ENCODE measurements at regions not wholly inside any gene's neighbourhood (a gene's known extent, or its start where the extent isn't known, plus 50 kb on each side); places are given as distances from the start of the nearest gene placed in this dataset.
A peak's percentile ranks its signal among the peaks of the same experiment; 100 is the strongest.

GRCh38 chr10:20596065-20596755 is 300.9 kb downstream of the NEBL start:
- peak; percentile 1 for DNase-seq
- Histone ChIP-seq H4K91ac (ENCODE audit: insufficient read depth, low read depth, low read length) (no peak overlapping the region), H2AK5ac (ENCODE audit: low read depth, low read length) (no peak overlapping the region), H3K4ac (ENCODE audit: low read depth, low read length) (no peak overlapping the region), H2AK9ac (replicated peaks; ENCODE audit: low read depth, low read length, poor library complexity) (no peak overlapping the region), H2AFZ (replicated peaks; ENCODE audit: low read length, poor library complexity) (no peak overlapping the region), H3K4me3 (ENCODE audit: insufficient read depth, low read depth, low read length) (no peak overlapping the region), H4K20me1 (ENCODE audit: insufficient read depth, low read length) (no peaks in the 10 kb centered on the region), H3K36me3 (ENCODE audit: control insufficient read depth, insufficient read depth, low read length) (no peaks in the 10 kb centered on the region), H3K9ac (ENCODE audit: low read depth, low read length) (no peak overlapping the region), H2BK15ac (ENCODE audit: low read depth, low read length) (no peak overlapping the region), H4K5ac (ENCODE audit: low read depth, low read length) (no peak overlapping the region), H2BK20ac (ENCODE audit: low read depth, low read length) (no peak overlapping the region), H4K8ac (ENCODE audit: low read depth in 2 of 2, low read length in 2 of 2) (no peak overlapping the region), H3K79me1 (ENCODE audit: low read depth in 1 of 2, low read length in 2 of 2) (no peaks in the 10 kb centered on the region), H3K23ac (ENCODE audit: low read depth, low read length) (no peak overlapping the region), H2BK120ac (ENCODE audit: low read depth, low read length) (no peak overlapping the region), H3K27ac (ENCODE audit: insufficient read depth, low read length) (no peak overlapping the region), H3K56ac (ENCODE audit: extremely low read depth, insufficient read depth, low read length) (no peak overlapping the region), H3K27me3 (ENCODE audit: control insufficient read depth, insufficient read depth, low read length) (no peaks in the 10 kb centered on the region), H3K4me1 (ENCODE audit: control insufficient read depth, insufficient read depth, low read length) (no peaks in the 10 kb centered on the region), H3K9me1 (ENCODE audit: insufficient read depth, low read length) (no peaks in the 10 kb centered on the region), H3K9me3 (ENCODE audit: control insufficient read depth, insufficient read depth, low read length) (no peaks in the 10 kb centered on the region), H3K14ac (replicated peaks; ENCODE audit: low read depth, low read length) (no peak overlapping the region), H2BK5ac (ENCODE audit: low read depth, low read length, poor library complexity, severe bottlenecking) (no peak overlapping the region), H3K18ac (ENCODE audit: low read depth, low read length) (no peak overlapping the region), H3K4me2 (ENCODE audit: low read depth, low read length) (no peak overlapping the region)
- in situ Hi-C loops (cut with MboI; ENCODE audit: low sequenced_read_pairs) = no loop called here
- ChIA-PET POLR2A (ENCODE audit: unreplicated experiment) (no interaction called here), CTCF (no interaction called here)
- no TSS peak for BruUV-seq (replicated peaks)
- intact Hi-C loops (cut with micrococcal nuclease) = no loop called here
- no CpG with 5 or more reads among the region's 1 CpG for WGBS, 2 experiments (ENCODE audit: extremely low coverage in 2 of 2, insufficient read length in 1 of 2)
- no peak for ATAC-seq (ENCODE audit: low read depth)
- no peak for TF ChIP-seq ELK1 (IDR thresholded peaks at IDR 0.05; ENCODE audit: borderline replicate concordance, low read depth, low read length)
- TF ChIP-seq, protein P1, sequence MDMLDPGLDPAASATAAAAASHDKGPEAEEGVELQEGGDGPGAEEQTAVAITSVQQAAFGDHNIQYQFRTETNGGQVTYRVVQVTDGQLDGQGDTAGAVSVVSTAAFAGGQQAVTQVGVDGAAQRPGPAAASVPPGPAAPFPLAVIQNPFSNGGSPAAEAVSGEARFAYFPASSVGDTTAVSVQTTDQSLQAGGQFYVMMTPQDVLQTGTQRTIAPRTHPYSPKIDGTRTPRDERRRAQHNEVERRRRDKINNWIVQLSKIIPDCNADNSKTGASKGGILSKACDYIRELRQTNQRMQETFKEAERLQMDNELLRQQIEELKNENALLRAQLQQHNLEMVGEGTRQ (IDR thresholded peaks at IDR 0.05; ENCODE audit: low read depth, low read length) = no peak
- no peak for TF ChIP-seq MXI1 (IDR thresholded peaks at IDR 0.05; ENCODE audit: borderline replicate concordance, low read depth, low read length)
- TF ChIP-seq, protein P2, sequence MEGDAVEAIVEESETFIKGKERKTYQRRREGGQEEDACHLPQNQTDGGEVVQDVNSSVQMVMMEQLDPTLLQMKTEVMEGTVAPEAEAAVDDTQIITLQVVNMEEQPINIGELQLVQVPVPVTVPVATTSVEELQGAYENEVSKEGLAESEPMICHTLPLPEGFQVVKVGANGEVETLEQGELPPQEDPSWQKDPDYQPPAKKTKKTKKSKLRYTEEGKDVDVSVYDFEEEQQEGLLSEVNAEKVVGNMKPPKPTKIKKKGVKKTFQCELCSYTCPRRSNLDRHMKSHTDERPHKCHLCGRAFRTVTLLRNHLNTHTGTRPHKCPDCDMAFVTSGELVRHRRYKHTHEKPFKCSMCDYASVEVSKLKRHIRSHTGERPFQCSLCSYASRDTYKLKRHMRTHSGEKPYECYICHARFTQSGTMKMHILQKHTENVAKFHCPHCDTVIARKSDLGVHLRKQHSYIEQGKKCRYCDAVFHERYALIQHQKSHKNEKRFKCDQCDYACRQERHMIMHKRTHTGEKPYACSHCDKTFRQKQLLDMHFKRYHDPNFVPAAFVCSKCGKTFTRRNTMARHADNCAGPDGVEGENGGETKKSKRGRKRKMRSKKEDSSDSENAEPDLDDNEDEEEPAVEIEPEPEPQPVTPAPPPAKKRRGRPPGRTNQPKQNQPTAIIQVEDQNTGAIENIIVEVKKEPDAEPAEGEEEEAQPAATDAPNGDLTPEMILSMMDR (conservative IDR thresholded peaks at IDR 0.05; ENCODE audit: low read depth, low read length) = no peak
- TF ChIP-seq FOS (IDR thresholded peaks at IDR 0.05; ENCODE audit: low read depth, low read length) = no peak
- no peak for TF ChIP-seq BHLHE40 (IDR thresholded peaks at IDR 0.05; ENCODE audit: low read depth, low read length)
- no peak for TF ChIP-seq RAD21 (IDR thresholded peaks at IDR 0.05; ENCODE audit: low read length)
- no peak for TF ChIP-seq RFX5 (IDR thresholded peaks at IDR 0.05; ENCODE audit: low read depth, low read length)
- no peak for TF ChIP-seq POLR2A (IDR thresholded peaks at IDR 0.05; ENCODE audit: low read depth, low read length)
- no peak for TF ChIP-seq NFE2L2 (IDR thresholded peaks at IDR 0.05; ENCODE audit: low read depth, low read length)
- no peak for TF ChIP-seq MAZ (IDR thresholded peaks at IDR 0.05; ENCODE audit: borderline replicate concordance, low read depth, low read length)
- TF ChIP-seq MAFK (IDR thresholded peaks at IDR 0.05; ENCODE audit: low read depth, low read length) = no peak
- TF ChIP-seq CHD1 (IDR thresholded peaks at IDR 0.05; ENCODE audit: low read depth, low read length) = no peak
- TF ChIP-seq CEBPB (IDR thresholded peaks at IDR 0.05; ENCODE audit: low read depth, low read length) = no peak
- TF ChIP-seq RCOR1 (IDR thresholded peaks at IDR 0.05; ENCODE audit: insufficient replicate concordance, low read length) = no peak
- no peak for TF ChIP-seq SMC3 (IDR thresholded peaks at IDR 0.05; ENCODE audit: low read depth, low read length)
- dilution Hi-C loops (cut with HindIII; ENCODE audit: low sequenced_read_pairs, unreplicated experiment) = no loop called here

All from IMR-90 (cell line).